AML-193 (cell line): ENCODE measurements at regions not wholly inside any gene's neighbourhood (a gene's known extent, or its start where the extent isn't known, plus 50 kb on each side); places are given as distances from the start of the nearest gene placed in this dataset.

Experiments used
- DNase-seq, 2 experiments: peaks; one replicate each; lab custom pipeline; 2025; lab: John Stamatoyannopoulos, UW

DNA sequence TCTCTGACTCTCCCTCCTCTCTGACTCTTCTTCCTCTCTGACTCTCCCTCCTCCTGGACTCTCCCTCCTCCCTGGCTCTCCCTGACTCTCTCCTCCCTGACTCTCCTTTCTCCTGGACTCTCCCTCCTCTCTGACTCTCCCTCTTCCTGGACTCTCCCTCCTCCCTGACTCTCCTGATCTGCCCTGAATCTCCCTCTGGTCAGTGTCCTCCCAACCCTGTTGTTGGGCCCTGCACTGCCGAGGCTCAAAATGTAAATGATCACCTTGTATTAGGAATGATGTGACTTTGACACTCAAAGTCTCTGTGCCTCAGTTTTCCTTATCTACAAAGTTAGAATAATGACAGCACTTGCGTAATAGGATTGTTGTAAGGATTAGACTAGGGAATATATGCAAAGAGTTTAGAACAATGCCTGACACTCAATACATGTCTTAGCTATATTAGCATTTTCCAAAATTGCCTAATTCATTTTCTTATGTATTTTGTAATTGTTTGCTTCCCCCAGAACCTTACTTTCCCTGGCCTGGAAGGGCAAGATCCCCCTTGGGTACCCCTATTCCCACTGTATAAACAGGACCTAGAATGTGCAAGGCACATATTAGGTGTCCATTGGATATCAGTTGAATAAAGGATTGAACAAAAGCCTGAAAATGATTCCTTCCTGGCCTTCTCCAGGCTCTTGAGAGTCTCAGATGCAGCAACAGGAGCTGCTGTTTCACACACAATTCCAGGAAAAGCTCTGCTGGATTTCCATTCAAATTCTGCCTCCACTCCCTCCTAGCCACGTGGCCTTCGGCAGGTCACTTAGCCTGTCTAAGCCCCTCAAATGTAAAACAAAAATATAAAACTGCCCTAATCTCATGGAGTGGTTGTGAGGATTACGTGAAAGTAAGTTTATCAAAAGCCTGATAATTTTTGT lies 170.1 kb downstream of the INHBB start:
- no peak for DNase-seq

DNA sequence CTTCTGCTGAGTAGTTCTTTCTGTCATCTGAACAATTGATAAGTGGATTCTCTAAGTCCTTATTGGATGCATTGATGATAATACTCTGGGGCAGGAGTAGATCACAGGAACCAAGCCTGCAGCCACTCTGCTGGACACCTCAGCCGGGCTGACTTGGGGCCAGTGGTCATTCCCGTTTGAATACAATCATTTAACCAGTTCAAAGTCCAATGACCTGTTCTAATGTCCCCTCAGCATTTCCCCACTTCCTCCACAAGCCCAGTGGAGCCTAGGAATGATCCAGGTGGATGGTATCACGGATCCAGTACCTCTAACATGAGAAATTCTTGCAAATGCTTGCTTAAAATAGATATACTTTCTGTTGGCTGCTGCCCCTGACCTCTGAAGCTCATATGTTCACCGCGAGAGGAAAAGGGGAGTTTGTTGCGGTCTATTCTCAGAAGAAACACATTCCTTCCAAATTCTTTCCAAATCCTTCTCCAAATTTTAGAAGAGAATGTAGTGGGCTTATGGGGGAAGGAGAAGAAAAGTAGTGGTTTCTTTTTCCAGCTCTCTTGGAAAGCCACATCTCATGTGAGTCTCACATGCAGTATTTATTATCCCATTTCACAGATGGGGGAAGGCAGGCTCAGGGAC lies 170.9 kb downstream of the INHBB start:
- no peak for DNase-seq

DNA sequence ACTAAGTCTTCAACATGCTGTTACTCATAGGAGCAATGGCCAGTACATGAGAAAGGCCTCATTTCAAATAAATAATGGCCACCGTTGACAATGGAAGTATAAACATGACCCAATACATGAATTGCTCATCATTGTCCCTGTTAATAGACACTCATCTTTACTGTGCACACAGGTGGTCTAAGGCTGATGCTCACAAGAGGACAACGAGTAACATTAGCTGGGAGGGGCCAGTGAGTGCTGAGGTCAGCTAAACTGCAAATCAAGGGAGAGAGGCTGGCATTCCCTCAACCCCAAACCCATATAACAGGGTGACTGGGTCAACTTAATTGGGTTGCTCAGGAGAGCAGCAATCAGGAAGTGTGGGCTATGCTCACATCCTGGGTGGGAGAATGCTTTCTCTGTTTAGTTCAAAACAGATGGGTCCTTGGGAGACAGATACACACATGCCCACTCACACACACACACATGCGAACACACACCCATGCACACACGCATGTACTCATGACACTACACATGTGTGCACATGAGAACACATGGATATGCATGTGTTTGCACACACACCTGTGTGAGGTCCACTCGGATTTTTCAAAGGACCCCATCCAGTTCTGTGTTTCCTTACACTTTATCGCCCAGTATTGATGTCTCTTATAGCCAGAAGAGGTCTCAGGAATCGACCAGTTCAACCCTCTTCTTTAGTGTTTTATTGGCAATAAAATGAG lies 172.0 kb downstream of the INHBB start:
- DNase-seq, result no peak

DNA sequence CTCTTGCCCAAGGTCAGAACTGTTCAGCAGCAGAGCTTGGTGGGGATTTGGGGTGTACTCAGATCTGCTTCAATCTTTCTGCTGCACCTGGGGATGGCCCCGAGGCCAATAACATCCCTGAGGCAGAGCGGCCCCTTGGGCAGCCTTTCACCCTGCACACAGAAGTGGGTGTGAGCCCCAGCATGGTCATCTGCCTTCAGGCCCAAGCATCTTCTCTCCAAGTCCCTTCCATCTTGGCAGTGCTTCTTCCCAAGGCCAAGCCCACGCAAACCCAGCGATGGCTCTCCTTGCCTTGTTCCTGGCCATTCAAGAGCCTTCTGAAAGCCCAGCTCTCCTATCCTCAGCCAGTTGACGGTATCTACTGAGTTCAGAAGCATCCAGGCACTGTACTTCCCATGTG lies 172.9 kb downstream of the INHBB start:
- DNase-seq, result no peak

DNA sequence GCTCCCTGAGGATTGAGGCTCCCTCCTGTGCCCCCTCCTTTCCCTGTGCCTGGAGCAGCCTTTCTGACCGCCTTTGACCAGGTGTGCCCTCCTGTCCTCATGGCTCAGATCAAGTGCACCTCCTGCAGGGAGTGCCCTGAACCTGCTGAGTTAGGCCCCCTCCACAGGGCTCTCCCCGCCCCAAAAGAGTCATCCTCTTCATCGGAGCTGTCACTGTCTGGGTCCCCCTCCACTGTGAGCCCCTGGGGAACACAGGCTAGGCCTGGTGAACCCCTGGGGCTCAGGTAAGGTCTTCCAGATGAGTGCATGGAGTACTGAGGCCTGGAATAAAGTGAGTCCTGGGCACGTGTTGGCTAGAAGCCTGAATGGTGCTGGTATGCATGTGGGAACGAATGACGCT lies 173.5 kb downstream of the INHBB start:
- no peak for DNase-seq

DNA sequence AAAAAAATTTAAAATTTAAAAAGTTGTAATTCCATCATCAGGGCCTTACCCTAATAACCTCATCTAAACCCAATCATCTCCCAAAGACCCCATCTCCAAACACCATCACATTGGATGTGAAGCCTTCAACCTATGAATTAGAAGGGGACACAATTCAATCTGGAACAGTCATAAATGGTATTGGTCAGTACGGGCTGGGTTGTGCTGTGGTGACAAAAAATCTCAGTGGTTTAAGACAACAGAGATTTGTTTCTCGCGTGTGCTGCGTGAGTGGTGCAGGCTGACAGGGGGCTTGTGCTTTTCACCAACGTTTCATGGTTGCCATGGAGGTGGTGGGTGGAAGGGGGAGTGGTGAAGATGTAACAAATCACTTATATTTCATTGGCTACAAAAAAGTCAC lies 174.5 kb downstream of the INHBB start:
- DNase-seq, result no peak

GRCh38 chr2:120520929-120521912 lies 175.3 kb downstream of the INHBB start:
- peak; percentile 22 to 33 for DNase-seq

DNA sequence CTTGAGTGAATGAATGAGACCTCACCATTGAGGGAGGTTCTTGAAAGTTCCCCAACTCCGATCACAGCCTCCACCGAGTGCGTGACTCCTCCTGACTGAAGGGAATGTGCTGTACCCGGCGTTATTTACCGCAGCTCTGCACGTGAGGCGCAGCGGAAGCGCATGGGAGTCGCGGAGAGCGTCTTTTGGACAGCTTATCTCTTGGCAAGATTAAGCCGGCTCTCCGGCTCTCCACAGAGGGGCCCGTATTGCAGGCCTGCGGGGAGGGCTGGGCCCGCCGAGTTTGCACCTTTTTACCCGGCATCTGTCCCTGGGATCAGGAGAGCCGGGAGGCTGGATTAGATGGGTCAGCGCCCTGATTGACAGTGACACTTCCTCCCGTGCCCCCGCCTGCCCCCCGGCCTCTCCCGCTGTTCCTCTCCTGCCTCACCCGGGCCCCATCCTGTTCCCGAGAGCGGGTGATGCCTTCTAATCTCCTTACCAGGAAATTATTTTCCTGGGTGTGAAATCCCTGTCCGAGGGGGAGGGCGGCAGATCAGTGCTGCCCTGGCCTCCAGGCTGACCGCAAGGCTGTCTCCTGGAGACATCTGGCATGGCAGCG lies 176.3 kb downstream of the INHBB start:
- DNase-seq, result no peak

DNA sequence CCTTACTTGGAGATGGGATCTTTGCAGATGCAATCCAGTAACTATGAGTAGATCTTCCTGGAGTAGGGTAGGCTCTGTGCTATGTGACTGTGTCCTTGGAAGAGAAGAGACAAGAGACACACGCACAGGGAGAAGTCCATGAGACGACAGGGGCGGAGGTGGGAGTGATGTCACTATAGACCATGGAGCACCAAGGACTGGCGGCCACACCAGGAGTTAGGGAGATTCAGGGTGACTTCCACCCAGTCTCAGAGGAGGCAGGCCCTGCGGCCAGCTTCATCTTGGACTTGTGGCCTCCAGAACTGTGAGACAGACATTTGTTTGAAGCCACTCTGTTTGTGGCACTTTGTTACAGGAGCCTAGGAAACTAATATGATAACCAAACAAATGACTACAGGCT lies 177.8 kb downstream of the INHBB start:
- no peak for DNase-seq

GRCh38 chr2:120524174-120524573 lies 178.2 kb downstream of the INHBB start:
- no peak for DNase-seq

DNA sequence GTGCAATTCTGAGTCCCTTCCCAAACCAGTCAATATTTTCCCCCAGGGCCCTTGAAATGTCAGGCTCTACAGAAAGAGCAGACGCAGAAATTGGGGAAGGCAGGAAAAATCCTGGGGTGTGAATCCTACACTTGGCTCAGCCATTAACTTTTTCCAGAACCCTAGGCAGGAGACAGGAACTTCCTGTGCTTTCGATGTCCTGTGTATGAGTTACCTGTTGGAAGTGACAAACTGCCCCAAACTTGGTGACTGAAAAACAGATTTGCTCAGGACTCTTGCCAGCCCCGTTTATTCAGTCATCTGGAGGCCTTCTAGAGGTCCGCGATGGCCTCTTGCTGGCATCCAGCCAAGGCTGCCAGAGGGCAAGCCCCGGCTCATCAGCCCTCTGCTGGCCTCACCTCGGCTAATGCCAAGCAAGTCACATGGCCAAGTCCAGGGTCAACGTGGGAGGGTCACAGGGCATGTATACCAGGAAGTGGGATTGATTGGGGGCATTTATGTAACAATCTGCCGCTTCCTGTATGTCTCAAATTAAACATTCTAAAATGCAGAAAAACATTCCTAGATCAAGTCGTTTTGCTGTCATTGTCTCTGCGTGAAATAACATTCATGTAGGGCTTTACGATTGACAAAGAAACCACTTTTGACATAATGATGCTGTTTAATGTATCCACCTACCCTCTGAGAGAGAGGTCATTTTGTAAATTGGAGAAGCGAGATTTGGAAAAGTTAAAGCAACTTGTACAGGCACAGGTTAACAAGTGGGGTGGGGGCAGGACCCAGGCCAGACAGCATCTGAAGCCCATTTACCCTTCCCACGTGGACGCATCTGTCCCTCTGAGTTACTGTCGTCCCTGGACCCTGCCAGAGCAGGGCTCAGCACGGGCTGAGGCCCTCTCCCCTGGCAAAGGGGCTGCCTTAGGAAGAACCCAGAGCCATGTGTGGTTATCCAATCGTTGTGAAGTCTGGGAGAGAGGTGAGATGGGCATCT lies 179.4 kb downstream of the INHBB start:
- no peak for DNase-seq

DNA sequence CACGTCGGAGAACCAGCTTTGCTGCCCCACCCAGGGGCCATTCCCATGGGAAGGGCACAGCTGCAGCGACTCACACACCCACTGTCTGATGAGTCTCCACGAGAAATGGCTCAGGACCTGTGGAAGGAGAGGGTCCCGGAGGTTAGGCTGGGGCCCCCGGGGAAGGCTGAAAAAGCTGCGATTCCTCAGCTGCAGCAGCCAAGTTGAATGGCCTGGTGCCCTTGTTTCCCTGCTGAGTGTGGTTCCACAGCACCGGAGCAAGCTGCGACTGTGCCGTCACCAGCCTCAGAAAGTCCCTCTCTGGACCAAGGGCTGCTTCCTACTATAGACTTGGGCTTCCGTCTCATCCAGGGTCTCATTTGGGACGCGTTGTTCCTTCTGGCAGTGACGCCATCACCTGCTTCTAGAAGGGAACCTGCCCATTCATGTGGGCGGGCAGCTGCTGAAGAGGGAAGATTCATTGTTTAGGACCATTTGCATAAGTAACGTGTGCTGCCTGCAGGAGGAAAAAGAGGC lies 180.2 kb downstream of the INHBB start:
- no peak for DNase-seq

GRCh38 chr2:120526997-120527945 lies 181.3 kb downstream of the INHBB start:
- no peak for DNase-seq

DNA sequence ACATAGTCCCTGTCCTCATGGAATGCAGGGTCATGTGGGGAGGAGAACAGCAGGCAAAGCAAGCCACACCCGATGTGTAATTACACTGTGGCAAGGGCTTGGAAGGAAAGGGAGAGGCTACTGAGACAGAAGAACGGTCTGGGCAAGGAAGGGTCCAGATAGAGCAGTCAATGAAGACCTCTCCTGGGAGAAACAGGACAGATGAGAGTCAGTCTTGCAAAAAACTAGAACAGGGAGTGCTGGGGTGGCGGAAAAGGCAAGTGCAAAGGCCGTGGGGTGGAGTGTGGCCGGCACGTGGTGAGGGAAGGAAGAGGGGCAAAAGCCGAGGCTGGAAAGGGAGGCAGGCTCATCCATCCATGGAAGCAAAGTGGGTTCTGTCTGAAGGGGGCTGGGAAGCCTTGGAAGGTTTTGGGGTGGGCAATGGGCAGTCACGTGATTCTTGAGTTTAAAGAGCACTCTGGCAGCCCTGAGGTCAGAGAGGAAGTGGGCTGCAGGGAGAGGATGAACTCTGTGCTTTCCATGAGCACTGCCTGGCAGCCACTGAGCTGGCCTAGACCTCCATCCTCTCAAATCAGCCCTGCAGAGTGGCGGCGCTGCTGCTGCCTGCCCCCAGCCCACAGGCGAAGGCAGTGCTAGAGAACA lies 182.2 kb downstream of the INHBB start:
- DNase-seq, result no peak

DNA sequence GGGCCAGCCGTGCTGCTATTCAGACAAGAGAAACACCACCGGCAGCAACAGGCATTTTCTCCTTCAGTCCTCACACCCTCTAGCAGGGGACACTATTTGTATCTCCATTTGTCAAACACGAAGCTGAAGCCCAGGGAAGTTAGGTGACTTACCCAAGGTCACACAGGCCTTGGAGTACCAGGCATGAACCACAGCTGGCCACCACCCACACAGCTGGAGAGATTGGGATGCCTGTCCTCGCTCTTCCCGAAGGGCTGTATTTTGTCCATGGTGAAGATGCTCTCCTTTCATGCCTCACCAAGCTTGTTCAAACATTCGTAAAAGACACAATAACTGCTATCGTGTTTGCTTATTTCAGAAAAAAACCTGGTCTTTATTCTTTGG lies 182.7 kb downstream of the INHBB start:
- no peak for DNase-seq

- DNase-seq, result no peak
Measured at GRCh38 chr2:120530781-120531180, 184.8 kb downstream of the INHBB start.

GRCh38 chr2:120531365-120531764 lies 185.4 kb downstream of the INHBB start:
- no peak for DNase-seq
